Mesothelial cell of epicardium (in vitro differentiated cells): ENCODE measurements at regions not wholly inside any gene's neighbourhood (a gene's known extent, or its start where the extent isn't known, plus 50 kb on each side); places are given as distances from the start of the nearest gene placed in this dataset.

Source experiments
- DNase-seq, 2 experiments: peaks; one replicate each; pipeline ENCODE4 v3.0.0; 2021; ENCODE audit warnings: low spot score in 2 of 2; ENCODE audit not compliant: unreplicated experiment in 2 of 2
- H3K27ac Mint-ChIP-seq: 2 replicates; pipeline ENCODE4 v1.8.0; 2021; ENCODE audit warnings: mixed read lengths
- H3K27me3 Mint-ChIP-seq: 2 replicates; pipeline ENCODE4 v1.8.0; 2021; ENCODE audit warnings: low read depth, mixed read lengths
- H3K36me3 Mint-ChIP-seq: 2 replicates; pipeline ENCODE4 v1.8.0; 2021; ENCODE audit warnings: mixed read lengths
- H3K4me1 Mint-ChIP-seq: 2 replicates; pipeline ENCODE4 v1.8.0; 2021; ENCODE audit warnings: mixed read lengths
- H3K4me3 Mint-ChIP-seq: 2 replicates; pipeline ENCODE4 v1.8.0; 2021; ENCODE audit warnings: mild to moderate bottlenecking, moderate library complexity, mixed read lengths
- H3K9me3 Mint-ChIP-seq: 2 replicates; pipeline ENCODE4 v1.8.0; 2021; ENCODE audit warnings: mixed read lengths
- CTCF ChIP-seq: fragments of 200-600 bp; sonication (generic); IDR thresholded peaks from one replicate; pipeline ENCODE4 v1.5.0; 2021; ENCODE audit warnings: antibody characterized with exemption; ENCODE audit not compliant: unreplicated experiment

- Mint-ChIP-seq H3K36me3 (no peaks in the 10 kb centered on the region), H3K27me3 (no peaks in the 10 kb centered on the region)
These were observed 143.7 kb upstream of the DIO2 start for GRCh38 chr14:80354860-80355581.

DNA sequence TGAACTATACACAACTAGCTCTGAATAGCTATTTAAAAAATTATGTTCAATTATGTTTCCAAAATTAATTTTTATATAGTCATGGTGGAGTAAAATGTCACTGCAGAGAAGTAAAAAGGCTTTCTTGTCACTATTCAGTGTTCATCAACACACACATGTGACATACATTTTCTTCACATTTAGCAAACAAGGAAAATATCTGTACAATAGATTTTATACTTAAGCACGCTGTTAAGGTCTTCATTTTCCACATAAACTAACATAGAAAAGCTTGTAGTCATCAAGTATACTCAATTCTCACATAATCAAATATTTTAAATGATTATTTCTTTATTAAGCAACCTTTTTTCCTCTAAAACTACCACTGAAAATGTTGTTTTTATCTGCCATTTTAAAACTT, 141.2 kb upstream of the DIO2 start:
- TF ChIP-seq CTCF: no peak
- Mint-ChIP-seq H3K4me1 (no peaks in the 10 kb centered on the region), H3K9me3 (no peaks in the 10 kb centered on the region), H3K36me3 (no peaks in the 10 kb centered on the region), H3K27me3 (no peaks in the 10 kb centered on the region), H3K4me3 (no peak overlapping the region), H3K27ac (no peak overlapping the region)
- DNase-seq: no peak

More at GRCh38 chr14:80354860-80355581, 143.7 kb upstream of the DIO2 start:
- H3K4me1 Mint-ChIP-seq: no peaks in the 10 kb centered on the region
- H3K9me3 Mint-ChIP-seq: no peaks in the 10 kb centered on the region
- DNase-seq: no peak
- H3K4me3 Mint-ChIP-seq: no peak overlapping the region
- TF ChIP-seq CTCF: no peak
- no peak overlapping the region for H3K27ac Mint-ChIP-seq

DNA sequence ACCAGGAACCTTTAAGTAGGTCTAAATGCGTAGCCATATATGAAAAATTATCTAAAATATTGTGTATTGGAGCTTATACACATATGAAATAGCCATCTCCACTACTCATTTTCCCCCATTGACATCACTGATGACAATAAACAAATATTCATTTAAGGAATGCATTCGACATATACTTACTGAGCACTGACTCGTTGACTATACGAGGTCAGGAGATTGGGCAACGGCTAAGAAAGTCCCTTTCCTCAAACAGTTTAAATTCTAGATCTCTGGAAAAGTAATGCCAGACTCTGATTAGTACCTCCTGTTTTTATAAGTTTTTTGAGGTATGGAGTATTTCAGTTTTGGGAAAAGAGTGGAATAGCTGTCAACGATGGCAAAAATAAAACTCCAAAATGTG, 139.4 kb upstream of the DIO2 start:
- Mint-ChIP-seq H3K27ac (no peak overlapping the region), H3K4me1 (no peaks in the 10 kb centered on the region), H3K36me3 (no peaks in the 10 kb centered on the region), H3K27me3 (no peaks in the 10 kb centered on the region), H3K9me3 (no peaks in the 10 kb centered on the region), H3K4me3 (no peak overlapping the region)
- TF ChIP-seq CTCF: no peak
- DNase-seq: no peak

DNA sequence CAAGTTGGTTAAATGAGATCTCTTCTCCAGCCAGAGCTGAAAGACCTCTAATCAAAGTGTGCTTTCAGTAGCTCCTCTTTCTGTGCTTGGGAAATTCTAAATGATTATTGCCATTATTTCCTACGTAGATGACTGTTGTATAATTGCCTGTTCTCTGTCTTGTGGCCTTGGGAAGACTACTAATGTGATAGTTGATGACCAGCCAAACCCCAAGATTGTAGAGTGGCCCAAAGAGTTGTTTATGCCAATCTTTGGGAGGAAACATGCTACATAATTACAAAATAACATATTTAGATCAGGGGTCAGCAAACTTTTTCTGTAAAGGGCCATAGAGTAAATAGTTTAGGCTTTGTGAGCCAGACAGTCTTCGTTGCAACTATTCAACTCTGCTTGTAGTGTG, 135.1 kb upstream of the DIO2 start:
- H3K27ac Mint-ChIP-seq: no peak overlapping the region
- H3K4me1 Mint-ChIP-seq: no peaks in the 10 kb centered on the region
- DNase-seq: no peak
- no peaks in the 10 kb centered on the region for H3K36me3 Mint-ChIP-seq
- H3K9me3 Mint-ChIP-seq: no peaks in the 10 kb centered on the region
- no peak for TF ChIP-seq CTCF
- H3K4me3 Mint-ChIP-seq: no peak overlapping the region
- H3K27me3 Mint-ChIP-seq: no peaks in the 10 kb centered on the region

DNA sequence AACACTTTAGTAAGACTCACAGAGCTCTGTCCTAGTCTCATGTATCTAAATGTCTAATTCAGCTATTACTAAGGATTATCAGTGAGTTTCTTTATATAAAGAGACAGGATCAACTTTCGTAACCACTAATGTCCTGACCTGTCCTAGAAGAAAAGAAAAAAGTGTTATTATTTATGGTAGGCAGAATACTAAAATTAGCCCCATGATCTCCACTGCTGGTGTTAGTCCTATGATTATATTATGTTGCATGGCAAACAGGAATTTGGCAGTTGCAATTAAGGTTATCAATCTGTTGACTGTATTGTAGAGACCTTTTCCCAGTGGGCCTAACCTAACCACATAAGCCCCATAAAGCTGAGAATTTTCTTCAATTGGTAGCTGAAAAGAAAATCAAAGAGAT, 132.9 kb upstream of the DIO2 start:
- H3K27me3 Mint-ChIP-seq: no peaks in the 10 kb centered on the region
- TF ChIP-seq CTCF: no peak
- no peaks in the 10 kb centered on the region for H3K4me1 Mint-ChIP-seq
- DNase-seq: no peak
- H3K9me3 Mint-ChIP-seq: peaks cover 4% of the 10 kb centered on the region
- H3K4me3 Mint-ChIP-seq: no peak overlapping the region
- no peaks in the 10 kb centered on the region for H3K36me3 Mint-ChIP-seq
- no peak overlapping the region for H3K27ac Mint-ChIP-seq
